A673 (cell line): ENCODE measurements at regions not wholly inside any gene's neighbourhood (a gene's known extent, or its start where the extent isn't known, plus 50 kb on each side); places are given as distances from the start of the nearest gene placed in this dataset.

Experiments used
- EZH2 ChIP-seq: fragments of 200-600 bp; sonication (generic); IDR thresholded peaks from 2 replicates; pipeline ENCODE4 v1.6.1; 2017; ENCODE audit warnings: borderline replicate concordance, low read depth, mild to moderate bottlenecking, mixed read lengths, antibody characterized with exemption, low read length; ENCODE audit not compliant: poor library complexity, severe bottlenecking
- TF ChIP-seq, protein P1 (sequence below): fragments of 300-800, 200-600 bp; sonication (generic); conservative IDR thresholded peaks from 2 replicates; pipeline ENCODE4 v1.5.1; 2017; ENCODE audit warnings: low read depth, mild to moderate bottlenecking, antibody characterized with exemption, low read length, moderate library complexity, mixed read lengths

- TF ChIP-seq, protein P1, sequence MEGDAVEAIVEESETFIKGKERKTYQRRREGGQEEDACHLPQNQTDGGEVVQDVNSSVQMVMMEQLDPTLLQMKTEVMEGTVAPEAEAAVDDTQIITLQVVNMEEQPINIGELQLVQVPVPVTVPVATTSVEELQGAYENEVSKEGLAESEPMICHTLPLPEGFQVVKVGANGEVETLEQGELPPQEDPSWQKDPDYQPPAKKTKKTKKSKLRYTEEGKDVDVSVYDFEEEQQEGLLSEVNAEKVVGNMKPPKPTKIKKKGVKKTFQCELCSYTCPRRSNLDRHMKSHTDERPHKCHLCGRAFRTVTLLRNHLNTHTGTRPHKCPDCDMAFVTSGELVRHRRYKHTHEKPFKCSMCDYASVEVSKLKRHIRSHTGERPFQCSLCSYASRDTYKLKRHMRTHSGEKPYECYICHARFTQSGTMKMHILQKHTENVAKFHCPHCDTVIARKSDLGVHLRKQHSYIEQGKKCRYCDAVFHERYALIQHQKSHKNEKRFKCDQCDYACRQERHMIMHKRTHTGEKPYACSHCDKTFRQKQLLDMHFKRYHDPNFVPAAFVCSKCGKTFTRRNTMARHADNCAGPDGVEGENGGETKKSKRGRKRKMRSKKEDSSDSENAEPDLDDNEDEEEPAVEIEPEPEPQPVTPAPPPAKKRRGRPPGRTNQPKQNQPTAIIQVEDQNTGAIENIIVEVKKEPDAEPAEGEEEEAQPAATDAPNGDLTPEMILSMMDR: no peak
- TF ChIP-seq EZH2: no peak
Measured at GRCh38 chr7:114334989-114335388, 79.6 kb upstream of the FOXP2 start.
